ENCODE measurements at regions not wholly inside any gene's neighbourhood (a gene's known extent, or its start where the extent isn't known, plus 50 kb on each side); places are given as distances from the start of the nearest gene placed in this dataset.

- TF ChIP-seq, protein P1, sequence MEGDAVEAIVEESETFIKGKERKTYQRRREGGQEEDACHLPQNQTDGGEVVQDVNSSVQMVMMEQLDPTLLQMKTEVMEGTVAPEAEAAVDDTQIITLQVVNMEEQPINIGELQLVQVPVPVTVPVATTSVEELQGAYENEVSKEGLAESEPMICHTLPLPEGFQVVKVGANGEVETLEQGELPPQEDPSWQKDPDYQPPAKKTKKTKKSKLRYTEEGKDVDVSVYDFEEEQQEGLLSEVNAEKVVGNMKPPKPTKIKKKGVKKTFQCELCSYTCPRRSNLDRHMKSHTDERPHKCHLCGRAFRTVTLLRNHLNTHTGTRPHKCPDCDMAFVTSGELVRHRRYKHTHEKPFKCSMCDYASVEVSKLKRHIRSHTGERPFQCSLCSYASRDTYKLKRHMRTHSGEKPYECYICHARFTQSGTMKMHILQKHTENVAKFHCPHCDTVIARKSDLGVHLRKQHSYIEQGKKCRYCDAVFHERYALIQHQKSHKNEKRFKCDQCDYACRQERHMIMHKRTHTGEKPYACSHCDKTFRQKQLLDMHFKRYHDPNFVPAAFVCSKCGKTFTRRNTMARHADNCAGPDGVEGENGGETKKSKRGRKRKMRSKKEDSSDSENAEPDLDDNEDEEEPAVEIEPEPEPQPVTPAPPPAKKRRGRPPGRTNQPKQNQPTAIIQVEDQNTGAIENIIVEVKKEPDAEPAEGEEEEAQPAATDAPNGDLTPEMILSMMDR (IDR thresholded peaks at IDR 0.05), result no peak
- TF ChIP-seq POLR2A (IDR thresholded peaks at IDR 0.05), result no peak
Observed at GRCh38 chr6:44594481-44594880, 207.0 kb downstream of the CDC5L start.
